ENCODE measurements at regions not wholly inside any gene's neighbourhood (a gene's known extent, or its start where the extent isn't known, plus 50 kb on each side); places are given as distances from the start of the nearest gene placed in this dataset.

DNA sequence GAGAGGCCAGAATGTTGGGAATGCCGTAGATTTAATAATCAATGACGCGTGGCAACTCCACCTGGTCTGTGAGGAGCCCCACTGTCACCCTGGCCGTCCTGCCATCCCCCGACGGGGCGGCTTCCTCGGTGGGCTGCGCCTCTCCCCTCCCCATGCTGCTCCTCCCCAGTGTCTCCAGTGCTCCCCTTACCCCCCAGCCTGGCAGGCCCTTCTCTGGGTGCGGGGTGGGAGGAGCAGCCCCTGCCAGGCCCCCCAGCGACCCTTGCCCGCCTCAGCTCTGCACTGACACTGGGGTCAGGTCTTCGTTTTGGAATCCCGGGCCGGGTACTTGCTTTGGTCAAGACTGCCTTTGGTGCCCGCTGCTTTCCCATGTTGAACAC lies 82.3 kb upstream of the FRMD1 start:
- TF ChIP-seq, protein P1, sequence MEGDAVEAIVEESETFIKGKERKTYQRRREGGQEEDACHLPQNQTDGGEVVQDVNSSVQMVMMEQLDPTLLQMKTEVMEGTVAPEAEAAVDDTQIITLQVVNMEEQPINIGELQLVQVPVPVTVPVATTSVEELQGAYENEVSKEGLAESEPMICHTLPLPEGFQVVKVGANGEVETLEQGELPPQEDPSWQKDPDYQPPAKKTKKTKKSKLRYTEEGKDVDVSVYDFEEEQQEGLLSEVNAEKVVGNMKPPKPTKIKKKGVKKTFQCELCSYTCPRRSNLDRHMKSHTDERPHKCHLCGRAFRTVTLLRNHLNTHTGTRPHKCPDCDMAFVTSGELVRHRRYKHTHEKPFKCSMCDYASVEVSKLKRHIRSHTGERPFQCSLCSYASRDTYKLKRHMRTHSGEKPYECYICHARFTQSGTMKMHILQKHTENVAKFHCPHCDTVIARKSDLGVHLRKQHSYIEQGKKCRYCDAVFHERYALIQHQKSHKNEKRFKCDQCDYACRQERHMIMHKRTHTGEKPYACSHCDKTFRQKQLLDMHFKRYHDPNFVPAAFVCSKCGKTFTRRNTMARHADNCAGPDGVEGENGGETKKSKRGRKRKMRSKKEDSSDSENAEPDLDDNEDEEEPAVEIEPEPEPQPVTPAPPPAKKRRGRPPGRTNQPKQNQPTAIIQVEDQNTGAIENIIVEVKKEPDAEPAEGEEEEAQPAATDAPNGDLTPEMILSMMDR (IDR thresholded peaks at IDR 0.05) = no peak
- no peak for TF ChIP-seq POLR2A (IDR thresholded peaks at IDR 0.05)
